ENCODE measurements at regions not wholly inside any gene's neighbourhood (a gene's known extent, or its start where the extent isn't known, plus 50 kb on each side); places are given as distances from the start of the nearest gene placed in this dataset.

DNA sequence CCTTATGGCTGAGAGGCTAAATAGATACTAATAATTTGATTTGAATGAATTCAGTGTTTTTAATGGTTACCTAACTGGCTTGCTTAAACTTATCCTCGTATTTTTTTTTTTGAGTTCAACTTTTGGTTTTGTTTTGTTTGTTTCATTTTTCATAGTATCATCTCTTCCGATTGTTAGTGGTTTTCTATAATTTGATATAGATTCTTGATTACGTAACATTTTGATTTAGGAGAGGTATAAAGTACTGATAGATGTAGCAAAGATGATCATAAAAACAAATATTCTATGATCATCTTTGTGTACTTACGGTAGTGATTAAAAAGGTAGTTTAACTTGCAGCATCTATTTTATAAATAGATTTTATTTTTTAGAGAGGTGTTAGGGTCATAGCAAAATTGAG is 93.0 kb downstream of the ALX1 start:
- DNase-seq = no peak
- no peak overlapping the region for H3K27ac ChIP-seq (ENCODE audit: insufficient read depth, low read length, poor library complexity, severe bottlenecking)
- H3K27ac Mint-ChIP-seq = no peak overlapping the region
- H3K4me1 Mint-ChIP-seq = no peaks in the 10 kb centered on the region
- ATAC-seq (ENCODE audit: low read depth in 2 of 2) = no peak
- H3K4me3 Mint-ChIP-seq = no peak overlapping the region
- H3K4me3 ChIP-seq (ENCODE audit: low read depth, low read length) = no peak overlapping the region
- peaks cover 0 to 8% (median 4%) of the 10 kb centered on the region in 7 donors for H3K9me3 Mint-ChIP-seq
- H3K36me3 Mint-ChIP-seq = no peaks in the 10 kb centered on the region
- H3K36me3 ChIP-seq (ENCODE audit: control insufficient read depth, insufficient read depth, low read length) = no peaks in the 10 kb centered on the region
- no peaks in the 10 kb centered on the region for H3K4me1 ChIP-seq (ENCODE audit: control insufficient read depth, insufficient read depth, low read length, poor library complexity, severe bottlenecking)
- no peaks in the 10 kb centered on the region for H3K27me3 Mint-ChIP-seq
- peaks cover 0 to 5% of the 10 kb centered on the region in 2 experiments for H3K9me3 ChIP-seq (ENCODE audit: control insufficient read depth in 2 of 2, low read length in 2 of 2)
- no peaks in the 10 kb centered on the region for H3K27me3 ChIP-seq (ENCODE audit: control insufficient read depth, insufficient read depth, low read length)

DNA sequence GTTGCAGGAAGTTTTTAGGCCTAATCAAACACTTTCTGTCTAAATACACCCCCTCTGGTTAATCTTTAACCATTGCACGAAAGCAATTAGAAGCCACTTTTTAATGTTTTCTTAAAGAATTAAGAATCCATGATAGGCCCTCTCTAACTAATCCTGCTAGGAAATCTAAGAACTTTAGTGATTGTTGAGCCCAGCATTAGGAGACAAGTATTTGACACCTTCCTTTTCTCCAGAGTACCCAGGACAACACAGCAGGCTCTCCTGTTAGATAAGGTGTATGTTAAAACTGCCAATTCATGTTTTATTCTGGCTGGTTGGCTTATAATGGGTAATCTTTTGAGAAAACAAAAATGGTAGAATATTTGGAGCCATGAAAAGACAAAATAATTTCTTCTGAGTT is 95.0 kb downstream of the ALX1 start:
- Mint-ChIP-seq H3K4me1 (no peaks in the 10 kb centered on the region), H3K36me3 (no peaks in the 10 kb centered on the region), H3K4me3 (no peak overlapping the region), H3K9me3 (peaks cover 0 to 8% (median 3%) of the 10 kb centered on the region in 7 donors), H3K27me3 (no peaks in the 10 kb centered on the region), H3K27ac (no peak overlapping the region)
- no peak for ATAC-seq (ENCODE audit: low read depth in 2 of 2)
- no peak overlapping the region for H3K4me3 ChIP-seq (ENCODE audit: low read depth, low read length)
- DNase-seq = no peak
- H3K27me3 ChIP-seq (ENCODE audit: control insufficient read depth, insufficient read depth, low read length) = no peaks in the 10 kb centered on the region
- H3K4me1 ChIP-seq (ENCODE audit: control insufficient read depth, insufficient read depth, low read length, poor library complexity, severe bottlenecking) = no peaks in the 10 kb centered on the region
- no peaks in the 10 kb centered on the region for H3K9me3 ChIP-seq (ENCODE audit: control insufficient read depth in 2 of 2, low read length in 2 of 2)
- no peak overlapping the region for H3K27ac ChIP-seq (ENCODE audit: insufficient read depth, low read length, poor library complexity, severe bottlenecking)
- H3K36me3 ChIP-seq (ENCODE audit: control insufficient read depth, insufficient read depth, low read length) = no peaks in the 10 kb centered on the region

DNA sequence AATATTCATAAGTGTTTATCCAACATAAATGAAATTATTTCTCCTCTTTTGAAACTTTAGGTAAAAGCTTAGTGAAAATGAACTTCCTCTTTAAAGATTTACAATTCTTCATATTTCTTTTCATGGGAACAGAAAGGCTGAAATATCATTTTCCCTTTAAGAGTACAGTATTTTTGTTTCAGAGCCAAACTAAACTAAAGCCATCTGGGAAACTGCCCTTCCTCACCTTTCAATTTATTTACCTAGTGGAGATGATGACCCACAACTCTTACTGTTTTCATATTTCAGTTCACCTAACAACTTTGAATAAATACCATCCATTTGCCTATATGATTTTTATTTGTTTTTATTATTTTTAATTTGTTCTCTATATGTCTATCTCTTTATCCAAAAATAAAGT is 105.4 kb downstream of the ALX1 start:
- no peaks in the 10 kb centered on the region for H3K4me1 ChIP-seq (ENCODE audit: control insufficient read depth, insufficient read depth, low read length, poor library complexity, severe bottlenecking)
- H3K4me3 ChIP-seq (ENCODE audit: low read depth, low read length) = no peak overlapping the region
- no peaks in the 10 kb centered on the region for H3K27me3 ChIP-seq (ENCODE audit: control insufficient read depth, insufficient read depth, low read length)
- H3K9me3 ChIP-seq (ENCODE audit: control insufficient read depth in 2 of 2, low read length in 2 of 2) = no peaks in the 10 kb centered on the region
- no peaks in the 10 kb centered on the region for H3K27me3 Mint-ChIP-seq
- ATAC-seq (ENCODE audit: low read depth in 2 of 2) (no peak), DNase-seq (no peak)
- peaks cover 0 to 10% (median 1%) of the 10 kb centered on the region in 7 donors for H3K9me3 Mint-ChIP-seq
- H3K27ac Mint-ChIP-seq = no peak overlapping the region
- no peak overlapping the region for H3K27ac ChIP-seq (ENCODE audit: insufficient read depth, low read length, poor library complexity, severe bottlenecking)
- H3K36me3 Mint-ChIP-seq = no peaks in the 10 kb centered on the region
- H3K4me1 Mint-ChIP-seq = no peaks in the 10 kb centered on the region
- H3K4me3 Mint-ChIP-seq = no peak overlapping the region
- H3K36me3 ChIP-seq (ENCODE audit: control insufficient read depth, insufficient read depth, low read length) = no peaks in the 10 kb centered on the region

DNA sequence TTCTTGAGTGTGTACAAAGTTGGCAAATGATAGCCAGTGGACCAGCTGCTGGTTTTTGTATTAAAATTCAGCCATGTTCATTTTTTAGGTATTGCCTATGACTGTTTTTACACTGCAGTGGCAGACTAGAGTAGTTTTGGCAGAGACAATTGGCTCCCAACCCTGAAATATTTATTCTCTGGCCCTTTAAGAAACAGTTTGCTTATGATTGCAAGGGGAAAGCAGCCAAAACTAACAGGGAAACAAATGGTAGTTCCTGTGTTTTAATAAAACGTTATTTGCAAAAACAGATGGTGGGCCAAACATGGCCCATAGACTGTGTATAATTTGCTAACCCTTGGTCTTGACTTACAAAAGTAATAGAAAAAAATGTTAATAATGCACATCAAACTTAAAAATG is 110.2 kb downstream of the ALX1 start:
- Histone ChIP-seq H3K27me3 (ENCODE audit: control insufficient read depth, insufficient read depth, low read length) (no peaks in the 10 kb centered on the region), H3K27ac (ENCODE audit: insufficient read depth, low read length, poor library complexity, severe bottlenecking) (no peak overlapping the region), H3K4me1 (ENCODE audit: control insufficient read depth, insufficient read depth, low read length, poor library complexity, severe bottlenecking) (no peaks in the 10 kb centered on the region), H3K4me3 (ENCODE audit: low read depth, low read length) (no peak overlapping the region), H3K36me3 (ENCODE audit: control insufficient read depth, insufficient read depth, low read length) (no peaks in the 10 kb centered on the region), H3K9me3 (ENCODE audit: control insufficient read depth in 2 of 2, low read length in 2 of 2) (no peaks in the 10 kb centered on the region)
- no peak overlapping the region for H3K27ac Mint-ChIP-seq
- DNase-seq (no peak), ATAC-seq (ENCODE audit: low read depth in 2 of 2) (no peak)
- no peaks in the 10 kb centered on the region for H3K4me1 Mint-ChIP-seq
- H3K36me3 Mint-ChIP-seq = no peaks in the 10 kb centered on the region
- no peak overlapping the region for H3K4me3 Mint-ChIP-seq
- peaks cover 0 to 10% (median 2%) of the 10 kb centered on the region in 7 donors for H3K9me3 Mint-ChIP-seq
- H3K27me3 Mint-ChIP-seq = no peaks in the 10 kb centered on the region

DNA sequence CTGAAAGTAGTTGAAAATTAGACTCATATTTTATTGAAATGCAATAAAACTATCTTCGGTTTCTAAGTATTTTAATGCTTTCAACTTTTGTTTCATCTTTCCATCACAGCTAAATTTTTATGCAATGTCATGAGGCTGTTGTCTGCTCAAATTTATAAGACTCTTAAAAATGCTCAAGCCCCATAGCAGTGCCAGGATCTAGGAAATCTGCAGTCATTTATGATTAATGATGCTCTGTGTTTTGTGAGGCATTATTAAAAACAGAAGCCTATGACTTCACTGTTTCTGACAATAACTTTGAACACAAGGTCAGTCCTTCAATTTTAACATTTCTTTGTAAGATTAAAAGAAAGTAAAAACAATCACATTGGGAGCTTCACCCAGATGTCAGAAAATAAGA is 112.5 kb downstream of the ALX1 start:
- Mint-ChIP-seq H3K4me3 (no peak overlapping the region), H3K27me3 (no peaks in the 10 kb centered on the region), H3K36me3 (no peaks in the 10 kb centered on the region), H3K9me3 (peaks cover 0 to 7% (median 2%) of the 10 kb centered on the region in 7 donors), H3K27ac (no peak overlapping the region), H3K4me1 (no peaks in the 10 kb centered on the region)
- no peak for DNase-seq
- H3K4me3 ChIP-seq (ENCODE audit: low read depth, low read length) = no peak overlapping the region
- H3K4me1 ChIP-seq (ENCODE audit: control insufficient read depth, insufficient read depth, low read length, poor library complexity, severe bottlenecking) = no peaks in the 10 kb centered on the region
- H3K36me3 ChIP-seq (ENCODE audit: control insufficient read depth, insufficient read depth, low read length) = no peaks in the 10 kb centered on the region
- H3K9me3 ChIP-seq (ENCODE audit: control insufficient read depth in 2 of 2, low read length in 2 of 2) = no peaks in the 10 kb centered on the region
- no peak for ATAC-seq (ENCODE audit: low read depth in 2 of 2)
- H3K27me3 ChIP-seq (ENCODE audit: control insufficient read depth, insufficient read depth, low read length) = no peaks in the 10 kb centered on the region
- H3K27ac ChIP-seq (ENCODE audit: insufficient read depth, low read length, poor library complexity, severe bottlenecking) = no peak overlapping the region

DNA sequence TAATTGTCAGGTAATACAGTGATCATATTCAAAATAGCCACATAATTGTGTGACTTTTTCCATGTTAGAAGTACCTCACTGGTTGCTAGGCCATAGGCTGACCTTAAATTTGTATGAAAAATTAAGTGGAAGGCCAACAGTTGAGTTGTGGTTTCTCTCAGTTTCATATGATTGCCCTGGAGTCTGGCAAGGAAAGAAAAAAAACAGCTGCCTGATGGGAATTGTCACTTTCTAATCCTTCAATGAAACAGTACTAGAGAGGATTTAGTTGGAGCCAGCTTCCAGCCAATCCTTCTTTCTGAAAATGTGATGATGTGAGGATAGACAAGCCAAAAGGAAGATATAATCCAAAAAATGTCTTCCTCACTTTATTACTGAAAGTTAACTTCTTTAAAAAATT is 113.6 kb downstream of the ALX1 start:
- no peak overlapping the region for H3K27ac ChIP-seq (ENCODE audit: insufficient read depth, low read length, poor library complexity, severe bottlenecking)
- no peaks in the 10 kb centered on the region for H3K4me1 Mint-ChIP-seq
- H3K27me3 Mint-ChIP-seq = no peaks in the 10 kb centered on the region
- H3K36me3 Mint-ChIP-seq = no peaks in the 10 kb centered on the region
- no peak overlapping the region for H3K4me3 ChIP-seq (ENCODE audit: low read depth, low read length)
- no peaks in the 10 kb centered on the region for H3K9me3 ChIP-seq (ENCODE audit: control insufficient read depth in 2 of 2, low read length in 2 of 2)
- no peak for DNase-seq
- ATAC-seq (ENCODE audit: low read depth in 2 of 2) = no peak
- H3K27ac Mint-ChIP-seq = no peak overlapping the region
- no peak overlapping the region for H3K4me3 Mint-ChIP-seq
- no peaks in the 10 kb centered on the region for H3K4me1 ChIP-seq (ENCODE audit: control insufficient read depth, insufficient read depth, low read length, poor library complexity, severe bottlenecking)
- peaks cover 0 to 4% (median under 1%) of the 10 kb centered on the region in 7 donors for H3K9me3 Mint-ChIP-seq
- no peaks in the 10 kb centered on the region for H3K36me3 ChIP-seq (ENCODE audit: control insufficient read depth, insufficient read depth, low read length)
- H3K27me3 ChIP-seq (ENCODE audit: control insufficient read depth, insufficient read depth, low read length) = no peaks in the 10 kb centered on the region

DNA sequence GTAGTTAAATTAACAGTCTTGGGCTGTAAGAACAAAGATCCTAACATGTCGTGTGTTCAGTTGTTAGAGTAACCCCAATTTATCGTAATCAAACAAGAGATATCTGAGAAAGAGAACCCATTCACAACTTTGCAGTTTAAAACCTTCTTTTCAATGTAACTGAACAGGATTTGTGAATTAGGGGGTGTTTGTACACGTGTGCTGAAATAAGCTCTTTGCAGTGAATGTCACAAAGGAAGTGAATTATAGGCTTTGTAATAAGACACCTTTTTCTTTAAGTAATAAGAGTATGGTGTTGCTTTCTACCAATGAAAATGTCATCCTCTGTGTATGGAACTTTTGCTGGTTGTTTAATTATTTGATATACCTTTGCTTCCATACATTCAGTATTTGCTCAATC is 114.0 kb downstream of the ALX1 start:
- DNase-seq (no peak), ATAC-seq (ENCODE audit: low read depth in 2 of 2) (no peak)
- Mint-ChIP-seq H3K36me3 (no peaks in the 10 kb centered on the region), H3K27ac (no peak overlapping the region), H3K4me3 (no peak overlapping the region), H3K27me3 (no peaks in the 10 kb centered on the region), H3K9me3 (peaks cover 0 to 4% (median 2%) of the 10 kb centered on the region in 7 donors), H3K4me1 (no peaks in the 10 kb centered on the region)
- Histone ChIP-seq H3K36me3 (ENCODE audit: control insufficient read depth, insufficient read depth, low read length) (no peaks in the 10 kb centered on the region), H3K4me1 (ENCODE audit: control insufficient read depth, insufficient read depth, low read length, poor library complexity, severe bottlenecking) (no peaks in the 10 kb centered on the region), H3K9me3 (ENCODE audit: control insufficient read depth in 2 of 2, low read length in 2 of 2) (no peaks in the 10 kb centered on the region), H3K4me3 (ENCODE audit: low read depth, low read length) (no peak overlapping the region), H3K27me3 (ENCODE audit: control insufficient read depth, insufficient read depth, low read length) (no peaks in the 10 kb centered on the region), H3K27ac (ENCODE audit: insufficient read depth, low read length, poor library complexity, severe bottlenecking) (no peak overlapping the region)

DNA sequence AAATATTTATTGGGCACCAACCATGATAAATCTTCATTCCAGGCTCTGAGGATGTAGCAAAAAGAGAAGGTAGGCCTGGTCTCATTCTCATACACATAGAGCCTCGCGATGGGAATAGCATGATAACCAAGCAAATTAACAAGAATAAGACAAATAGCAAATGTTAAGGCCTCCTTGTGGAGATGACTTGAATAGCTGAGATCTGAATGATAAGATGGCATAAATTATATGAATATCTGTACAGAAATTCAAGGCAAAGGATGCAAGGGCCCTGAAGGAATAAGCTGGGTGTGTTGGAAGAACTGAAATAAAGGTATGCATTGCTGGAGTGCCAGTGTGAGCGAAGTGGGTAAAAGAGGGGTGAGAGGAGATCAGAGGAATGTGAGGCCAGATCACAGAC is 114.8 kb downstream of the ALX1 start:
- no peak for ATAC-seq (ENCODE audit: low read depth in 2 of 2)
- Mint-ChIP-seq H3K36me3 (no peaks in the 10 kb centered on the region), H3K4me3 (no peak overlapping the region), H3K27me3 (no peaks in the 10 kb centered on the region), H3K27ac (no peak overlapping the region), H3K4me1 (no peaks in the 10 kb centered on the region), H3K9me3 (peaks cover 0 to 4% (median 2%) of the 10 kb centered on the region in 7 donors)
- no peaks in the 10 kb centered on the region for H3K4me1 ChIP-seq (ENCODE audit: control insufficient read depth, insufficient read depth, low read length, poor library complexity, severe bottlenecking)
- H3K4me3 ChIP-seq (ENCODE audit: low read depth, low read length) = no peak overlapping the region
- no peak for DNase-seq
- no peaks in the 10 kb centered on the region for H3K36me3 ChIP-seq (ENCODE audit: control insufficient read depth, insufficient read depth, low read length)
- no peaks in the 10 kb centered on the region for H3K9me3 ChIP-seq (ENCODE audit: control insufficient read depth in 2 of 2, low read length in 2 of 2)
- no peak overlapping the region for H3K27ac ChIP-seq (ENCODE audit: insufficient read depth, low read length, poor library complexity, severe bottlenecking)
- H3K27me3 ChIP-seq (ENCODE audit: control insufficient read depth, insufficient read depth, low read length) = no peaks in the 10 kb centered on the region
